ENCODE measurements at regions not wholly inside any gene's neighbourhood (a gene's known extent, or its start where the extent isn't known, plus 50 kb on each side); places are given as distances from the start of the nearest gene placed in this dataset.
A peak's percentile ranks its signal among the peaks of the same experiment; 100 is the strongest.
"Not testable (repeated sequence)": the region's sequence is repeated elsewhere in the genome, so short reads cannot be mapped to it uniquely, and the experiment has no call there.

DNA sequence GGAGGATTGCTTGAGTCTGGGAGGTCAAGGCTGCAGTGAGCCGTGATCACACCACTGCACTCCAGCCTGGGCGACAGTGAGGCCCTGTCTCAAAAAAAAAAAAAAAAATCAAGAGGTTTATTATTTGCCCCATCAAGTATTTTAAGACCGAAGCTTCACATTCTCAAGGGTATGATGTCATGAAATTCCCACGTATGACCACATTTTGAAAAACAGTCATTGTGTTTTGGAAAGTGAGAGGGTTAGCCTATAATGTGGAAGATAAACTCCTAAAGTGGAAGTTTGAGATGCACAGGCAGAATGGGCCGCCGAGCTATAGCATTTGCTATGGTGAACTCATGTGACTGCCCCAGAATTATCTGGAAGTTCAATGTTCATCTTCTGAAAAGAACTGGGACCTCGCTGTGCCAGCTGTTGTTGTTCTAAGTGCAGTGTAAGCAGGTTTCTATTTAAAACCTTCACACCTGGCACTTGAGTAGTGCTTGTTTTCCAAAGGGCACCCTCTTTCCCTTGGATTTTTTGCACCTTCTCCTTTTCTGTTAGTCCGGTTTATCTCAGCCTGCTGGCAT lies 96.9 kb upstream of the SLC25A33 start:
- no peak for DNase-seq

GRCh38 chr1:9442986-9443385 lies 96.3 kb upstream of the SLC25A33 start:
- no peak for DNase-seq

- no peak for DNase-seq
Measured at GRCh38 chr1:9443913-9444445, 95.3 kb upstream of the SLC25A33 start.

DNA sequence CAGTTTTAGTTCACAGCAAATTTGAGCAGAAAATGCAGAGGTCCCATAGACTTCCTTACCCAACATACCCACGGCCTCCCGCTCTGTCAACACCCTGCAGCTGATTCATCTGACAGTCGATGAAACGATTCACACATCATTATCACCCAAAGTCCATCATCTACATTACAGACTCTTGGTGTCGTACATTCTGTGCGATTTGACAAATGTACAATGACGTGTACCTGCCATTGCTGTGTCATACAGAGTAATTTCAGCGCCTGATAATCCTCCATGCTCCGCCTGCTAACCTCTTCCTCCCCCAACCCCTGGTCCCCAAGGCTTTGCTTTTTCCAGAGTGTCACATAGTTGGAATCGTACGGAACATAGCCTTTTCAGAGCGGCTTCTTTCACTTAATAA lies 94.7 kb upstream of the SLC25A33 start:
- DNase-seq: no peak

GRCh38 chr1:9445081-9445480 lies 94.2 kb upstream of the SLC25A33 start:
- DNase-seq: not testable (repeated sequence)

DNA sequence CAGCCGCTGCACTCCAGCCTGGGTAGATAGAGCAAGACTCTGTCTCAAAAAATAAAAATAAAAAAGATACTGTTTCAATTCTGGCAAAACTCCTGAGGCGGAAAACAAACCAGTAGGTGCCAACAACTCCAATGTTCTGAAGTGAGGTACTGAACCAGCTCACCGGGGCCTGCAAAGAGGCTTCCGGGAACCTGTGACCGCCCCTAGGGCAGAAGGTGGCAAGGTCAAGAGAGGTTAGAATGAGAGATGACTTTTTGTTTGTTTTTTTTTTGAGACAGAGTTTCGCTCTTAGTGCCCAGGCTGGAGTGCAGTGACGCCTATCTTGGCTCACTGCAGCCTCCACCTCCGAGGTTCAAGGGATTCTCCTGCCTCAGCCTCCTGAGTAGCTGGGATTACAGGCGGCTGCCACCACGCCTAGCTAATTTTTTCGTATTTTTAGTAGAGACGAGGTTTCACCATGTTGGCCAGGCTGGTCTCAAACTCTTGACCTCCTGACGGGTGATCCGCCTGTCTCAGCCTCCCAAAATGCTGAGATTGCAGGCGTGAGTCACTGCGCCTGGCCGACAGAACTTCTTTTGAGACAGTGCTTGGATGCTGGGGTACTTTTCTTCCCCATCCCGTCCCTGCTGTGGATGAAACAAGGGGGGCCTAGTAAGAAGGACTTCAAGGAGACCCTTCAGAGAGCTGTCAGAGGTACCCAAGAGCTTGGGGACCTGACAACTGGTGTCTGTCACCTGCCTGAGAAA lies 91.9 kb upstream of the SLC25A33 start:
- no peak for DNase-seq

DNA sequence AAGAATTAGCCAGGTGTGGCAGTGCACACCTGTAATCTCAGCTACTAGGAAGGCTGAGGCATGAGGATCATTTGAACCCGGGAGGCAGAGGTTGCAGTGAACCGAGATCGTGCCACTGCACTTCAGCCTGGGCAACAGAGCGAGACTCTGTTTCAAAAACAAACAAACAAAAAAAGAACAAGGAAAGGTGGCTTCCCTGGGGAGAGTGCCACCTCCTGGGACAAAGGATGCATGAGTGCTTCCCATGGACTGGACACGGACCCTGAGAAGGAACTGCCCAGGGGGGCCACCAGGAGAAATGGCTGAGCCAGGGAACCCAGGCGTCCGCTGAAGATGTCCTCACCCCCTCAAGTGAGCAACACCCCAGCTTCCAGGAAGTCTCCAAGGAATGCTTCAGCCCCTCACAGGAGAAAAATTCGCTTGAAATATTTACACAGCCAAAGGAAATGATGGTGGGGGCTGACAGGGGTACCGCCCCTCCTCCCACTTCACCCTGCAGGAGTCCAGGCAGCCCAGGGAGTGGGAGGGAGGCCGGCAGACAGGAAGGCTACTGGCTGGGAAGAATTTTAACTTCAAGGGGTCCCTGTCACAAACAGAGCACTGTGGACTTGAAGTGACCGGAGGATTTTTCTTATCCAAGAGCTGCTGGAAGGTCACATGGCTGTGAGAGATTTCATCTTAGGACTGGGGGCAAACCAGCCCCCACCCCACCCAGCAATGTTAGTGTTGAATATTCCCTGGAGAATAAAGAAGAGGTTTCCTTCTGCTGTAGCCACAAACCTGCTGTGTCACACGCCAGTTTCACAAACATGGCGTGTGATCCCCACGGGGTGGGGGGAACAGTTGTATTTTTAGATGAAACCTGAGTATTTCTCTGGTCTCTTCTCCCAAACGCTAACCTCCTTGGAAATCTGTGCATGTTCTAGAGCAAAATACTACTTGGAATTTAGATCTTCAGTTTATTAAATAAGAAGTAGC lies 90.8 kb upstream of the SLC25A33 start:
- no peak for DNase-seq

- no peak for DNase-seq
Measured at GRCh38 chr1:9449110-9449627, 90.1 kb upstream of the SLC25A33 start.

DNA sequence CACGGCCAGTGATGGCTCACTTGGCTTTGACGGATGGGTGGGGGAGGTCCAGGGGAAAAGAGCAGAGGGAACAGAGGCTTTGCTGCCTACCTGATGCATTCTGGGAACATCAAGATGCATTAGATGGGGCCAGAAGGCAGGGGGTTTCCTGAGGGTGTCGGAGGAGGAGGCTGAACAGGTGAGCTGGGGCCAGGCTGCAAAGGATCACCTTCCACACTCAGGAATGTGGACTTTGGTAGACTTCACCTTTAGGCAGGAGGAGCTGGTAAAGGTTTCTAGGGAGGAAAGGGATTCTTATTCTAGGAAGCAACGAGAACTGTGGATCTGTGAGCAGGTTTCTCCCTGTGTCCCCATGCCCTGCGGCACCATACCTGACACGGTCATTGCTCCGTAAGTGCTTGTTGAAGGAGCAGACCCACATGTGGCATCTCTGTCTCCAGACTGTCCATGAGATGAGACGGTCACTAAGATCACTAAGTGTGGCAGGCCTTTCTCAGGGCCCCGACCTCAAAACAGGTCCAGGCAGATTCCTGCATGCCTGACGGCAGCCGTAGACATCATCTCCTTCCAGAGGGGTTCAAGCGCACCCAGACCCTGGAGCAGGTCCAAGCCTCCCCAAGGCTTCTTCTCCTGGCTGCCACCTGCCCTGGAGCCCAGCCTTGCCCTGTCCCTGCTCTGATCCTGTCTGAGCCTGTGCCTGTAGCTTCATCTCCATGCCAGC lies 89.1 kb upstream of the SLC25A33 start:
- no peak for DNase-seq

DNA sequence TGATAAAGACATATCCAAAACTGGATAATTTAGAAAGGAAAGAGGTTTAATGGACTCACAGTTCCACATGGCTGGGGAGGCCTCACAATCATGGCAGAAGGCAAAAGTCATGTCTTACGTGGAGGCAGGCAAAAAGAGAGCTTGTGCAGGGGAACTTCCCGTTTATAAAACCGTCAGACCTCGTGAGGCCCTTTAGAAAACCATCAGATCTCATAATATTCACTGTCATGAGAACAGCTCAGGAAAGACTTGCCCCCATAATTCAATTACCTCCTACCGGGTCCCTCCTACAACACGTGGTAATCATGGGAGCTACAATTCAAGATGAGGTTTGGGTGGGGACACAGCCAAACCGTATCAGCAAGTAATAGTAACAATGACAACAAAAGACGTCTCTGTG lies 88.2 kb upstream of the SLC25A33 start:
- DNase-seq: no peak

GRCh38 chr1:9452516-9453140 lies 86.6 kb upstream of the SLC25A33 start:
- no peak for DNase-seq

GRCh38 chr1:9453375-9453774 lies 85.9 kb upstream of the SLC25A33 start:
- no peak for DNase-seq

DNA sequence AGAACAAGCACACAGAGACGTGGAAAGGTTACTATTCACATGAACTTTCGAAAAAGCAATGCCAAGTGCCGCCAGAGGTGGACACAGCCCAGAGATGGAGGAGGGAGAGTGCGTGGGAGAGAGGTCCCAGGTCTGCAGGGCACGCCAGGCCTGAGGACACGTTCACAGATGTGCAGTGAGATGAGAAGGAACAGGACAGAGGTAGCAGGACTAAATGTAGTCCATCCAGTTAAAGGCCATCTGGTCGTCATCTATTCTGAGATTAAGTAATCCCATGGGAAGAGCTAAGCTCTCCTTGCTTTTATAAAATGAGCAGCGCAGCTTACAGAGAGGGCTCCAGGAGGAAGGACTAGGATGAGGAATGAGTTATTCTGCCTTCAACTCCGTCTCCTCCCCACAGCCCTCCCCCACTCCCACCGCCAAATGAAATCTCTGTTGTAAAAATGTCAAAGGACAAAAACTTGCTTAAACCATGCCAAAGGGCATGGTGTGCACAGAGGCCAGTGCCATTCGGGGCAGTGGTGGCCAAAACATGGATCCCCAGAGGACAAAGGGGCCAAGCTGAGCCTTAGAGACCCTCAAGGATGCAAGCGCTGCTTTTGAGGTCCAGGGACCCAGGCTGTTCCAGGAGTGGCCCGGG lies 85.4 kb upstream of the SLC25A33 start:
- DNase-seq: no peak

DNA sequence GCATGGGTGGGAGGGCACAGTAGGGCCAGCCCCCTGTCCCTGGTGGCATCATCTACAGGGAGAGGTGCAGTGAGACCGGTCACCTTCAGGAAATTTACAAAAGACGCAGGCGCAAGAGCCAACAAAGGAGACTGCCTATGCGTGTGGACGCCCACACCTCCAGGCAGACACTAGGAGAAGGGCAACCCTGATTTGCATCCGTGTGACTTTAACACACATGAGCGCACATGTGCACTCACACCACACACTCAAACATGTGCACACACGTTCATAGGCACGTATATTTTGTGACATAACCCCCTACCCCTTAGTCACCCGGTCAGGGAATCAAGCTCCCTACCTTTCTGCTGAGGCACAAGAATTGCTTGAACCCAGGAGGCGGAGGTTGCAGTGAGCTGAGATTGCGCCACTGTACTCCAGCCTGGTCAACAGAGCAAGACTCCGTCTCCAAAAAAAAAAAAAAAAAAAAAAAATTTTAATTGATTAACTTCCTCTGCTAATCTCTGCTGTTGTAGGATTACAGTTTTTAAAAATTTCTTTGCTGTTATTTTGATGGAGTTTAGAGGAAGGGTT lies 84.7 kb upstream of the SLC25A33 start:
- no peak for DNase-seq

DNA sequence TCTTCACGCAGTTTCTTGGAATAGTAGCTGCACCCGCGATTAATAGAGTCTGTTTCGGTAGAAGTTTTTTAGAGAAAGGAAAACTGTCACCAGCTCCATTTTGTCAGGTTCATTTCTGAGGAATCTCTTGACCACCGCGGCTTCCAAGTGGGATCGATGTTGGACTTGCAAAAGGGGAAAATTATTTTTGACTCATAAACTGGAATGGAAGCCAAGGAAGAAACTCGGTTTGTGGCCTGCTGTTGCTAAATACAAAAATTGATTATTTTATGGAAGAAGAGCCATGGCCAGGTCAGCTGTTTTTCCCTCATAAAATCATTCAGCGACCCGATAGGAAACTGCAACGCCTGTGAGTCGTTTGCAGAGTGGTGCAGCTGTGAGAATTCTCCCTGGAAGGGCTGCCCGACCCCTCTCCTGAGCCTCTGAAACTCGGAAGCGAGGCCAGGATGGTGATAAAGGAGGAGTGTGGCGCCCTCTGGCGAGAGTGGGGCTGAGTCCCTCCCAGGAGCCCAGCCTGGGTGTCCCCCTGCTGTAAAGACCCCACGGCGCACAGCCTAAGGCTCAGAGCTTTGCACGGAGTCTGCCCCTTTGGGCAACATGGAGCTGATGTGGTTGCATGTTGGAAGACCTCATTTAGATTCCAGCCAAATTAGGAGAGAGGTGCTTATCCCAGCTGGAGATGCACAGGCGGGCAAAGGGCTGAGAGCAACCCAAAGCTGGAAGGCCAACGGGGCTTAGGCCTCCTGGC lies 83.6 kb upstream of the SLC25A33 start:
- peak; percentile 62 for DNase-seq

GRCh38 chr1:9456833-9457232 lies 82.4 kb upstream of the SLC25A33 start:
- no peak for DNase-seq

- DNase-seq: no peak
Measured at GRCh38 chr1:9459816-9460407, 79.4 kb upstream of the SLC25A33 start.

DNA sequence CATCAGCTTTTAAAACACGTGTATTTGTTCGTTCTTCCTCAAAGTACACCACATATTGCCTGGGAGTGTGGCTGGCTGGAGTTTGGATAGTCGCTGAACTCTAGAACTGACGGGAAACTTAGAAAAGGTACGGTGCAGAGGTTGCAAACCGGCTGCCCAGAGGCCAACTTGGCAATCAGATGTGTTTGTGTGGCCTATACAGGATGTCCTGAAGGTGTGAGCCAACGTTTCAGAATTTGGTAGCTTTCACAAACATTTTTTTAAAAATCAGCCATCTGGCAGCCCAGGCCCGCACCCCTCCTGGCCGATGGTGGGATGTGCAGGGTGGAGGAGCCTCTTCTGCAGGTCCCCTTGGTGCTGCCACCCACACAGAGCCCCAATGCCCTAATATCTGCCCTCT lies 73.6 kb upstream of the SLC25A33 start:
- DNase-seq: no peak

All from effector CD4-positive, alpha-beta T cell (primary cell).